Heart left ventricle (tissue), 16 donors: ENCODE measurements at regions not wholly inside any gene's neighbourhood (a gene's known extent, or its start where the extent isn't known, plus 50 kb on each side); places are given as distances from the start of the nearest gene placed in this dataset.

ENCODE experiments used
- ATAC-seq, 4 donors: fragments of 200-7000 bp; cut with Tn5 transposase; one replicate each; pipeline ENCODE4 v1.9.1; 2020 to 2022; ENCODE audit warnings: moderate library complexity in 4 of 4, mild to moderate bottlenecking in 3 of 4, moderate number of reproducible peaks in 1 of 4
- DNase-seq, 5 donors: peaks; one replicate each; pipeline ENCODE4 v3.0.0-alpha.2; 2020
- H3K27ac ChIP-seq, 12 donors: fragments of 200-600 bp; sonication (generic) in 4 of 12; one replicate each; pipeline versions ENCODE4 v1.5.0 to v1.8.0; 2016 to 2022; ENCODE audit warnings: mild to moderate bottlenecking in 2 of 12
- H3K27me3 ChIP-seq, 9 donors: fragments of 200-600 bp; sonication (generic) in 2 of 9; one replicate each; pipeline versions ENCODE4 v1.5.1 to v1.8.0; 2016 to 2022; ENCODE audit warnings: mild to moderate bottlenecking in 3 of 9
- H3K36me3 ChIP-seq, 9 donors: fragments of 200-600 bp; sonication (generic) in 2 of 9; one replicate each; pipeline versions ENCODE4 v1.5.0 to v1.8.0; 2018 to 2022; ENCODE audit warnings: mild to moderate bottlenecking in 2 of 9
- H3K4me1 ChIP-seq, 12 donors: fragments of 200-600 bp; sonication (generic) in 4 of 12; one replicate each; pipeline versions ENCODE4 v1.5.0 to v1.8.0; 2016 to 2022; ENCODE audit warnings: mild to moderate bottlenecking in 3 of 12
- H3K4me3 ChIP-seq, 12 donors: fragments of 200-600 bp; sonication (generic) in 4 of 12; one replicate each; pipeline versions ENCODE4 v1.5.0 to v1.8.0; 2017 to 2022; ENCODE audit warnings: mild to moderate bottlenecking in 9 of 12, moderate library complexity in 4 of 12
- H3K9me3 ChIP-seq, 12 donors: fragments of 200-600 bp; sonication (generic) in 4 of 12; one replicate each; pipeline versions ENCODE4 v1.5.0 to v1.8.0; 2016 to 2022; ENCODE audit warnings: mild to moderate bottlenecking in 1 of 12
- CTCF ChIP-seq, 12 donors: fragments of 200-600 bp; sonication (generic) in 4 of 12; IDR thresholded peaks; one replicate each; pipeline versions ENCODE4 v1.5.0 to v1.8.0; 2018 to 2022; ENCODE audit warnings: antibody characterized with exemption in 12 of 12, mild to moderate bottlenecking in 5 of 12
- POLR2A ChIP-seq, 2 donors: fragments of 450-650 bp; IDR thresholded peaks; one replicate each; pipeline ENCODE4 v1.6.1; 2017; ENCODE audit warnings: antibody characterized with exemption in 2 of 2, mild to moderate bottlenecking in 2 of 2, moderate library complexity in 2 of 2
- WGBS, 4 donors: extraction: QIAGEN DNeasy Blood & Tissue Kit in 2 of 4; methylation state at CpG; one replicate each; pipeline versions ENCODE4 v1.1.5 to v1.1.7; 2013 to 2018; 5-methylcytosine and 5-hydroxymethylcytosine counted together
- intact Hi-C, 10 donors: fragments of 100-400 bp; cut with DNase I; formaldehyde crosslinking; loops; one replicate each; pipeline versions ENCODE4 v1.11.1 to v1.14.2; 2022
- donor health status: ischemic (EF 13 %, LVEDD 7.1; RV severe dilation, severe dysfunction).
- donor health status: healthy with polysubstance abuse.
- donor health status: DM: no; HTN: yes; CAD: no.
- donor health status: DM: no; HTN: no; CAD: no.
- donor health status: ischemic (EF 25% LVEDD 6.9; RV normal size, moderate dysfunction).
- donor health status: ischemic (EF 25% LVEDD 5.7; RV mildly dilated, moderate dysfunction).
- donor health status: healthy.
- donor health status: DM: yes; HTN: yes; CAD: no.
- donor health status: ischemic (EF 35%, LVEDD 5.7; RV mildly dilated, moderate dysfunction).
- donor health status: nonischemic (EF 11% LVEDD 7.7; RV severe dilation, severe dysfunction).
- donor health status: DM: yes; HTN: yes; CAD: no.
- donor health status: PGD.
- donor health status: ischemic (EF 29% LVEDD 5.4; RV normal size, mild dysfunction).
- donor health status: nonischemic (EF 23%, LVEDD 6.1; RV moderate dilation, normal function).

GRCh38 chr5:130715541-130715940 is 449.5 kb downstream of the HINT1 start:
- ATAC-seq (no peak), DNase-seq (no peak)
- intact Hi-C loops: no loop called here
- H3K4me1 ChIP-seq: no peaks in the 10 kb centered on the region
- 79 to 82% (median 81%) methylated on average over 3 of the region's 3 CpGs for WGBS, 4 donors
- H3K36me3 ChIP-seq: no peaks in the 10 kb centered on the region
- H3K4me3 ChIP-seq: no peak overlapping the region
- H3K9me3 ChIP-seq: no peaks in the 10 kb centered on the region
- TF ChIP-seq CTCF (IDR thresholded peaks at IDR 0.05): no peak
- no peak for TF ChIP-seq POLR2A (IDR thresholded peaks at IDR 0.05)
- no peak overlapping the region for H3K27ac ChIP-seq
- no peaks in the 10 kb centered on the region for H3K27me3 ChIP-seq

GRCh38 chr5:130714200-130714599 is 450.9 kb downstream of the HINT1 start:
- TF ChIP-seq CTCF (IDR thresholded peaks at IDR 0.05) (no peak), POLR2A (IDR thresholded peaks at IDR 0.05) (no peak)
- H3K27ac ChIP-seq: no peak overlapping the region
- intact Hi-C loops: no loop called here
- no peaks in the 10 kb centered on the region for H3K9me3 ChIP-seq
- DNase-seq (no peak), ATAC-seq (no peak)
- 93 to 98% (median 96%) methylated on average over 1 of the region's 1 CpG for WGBS, 4 donors
- H3K27me3 ChIP-seq: no peaks in the 10 kb centered on the region
- H3K36me3 ChIP-seq: no peaks in the 10 kb centered on the region
- H3K4me1 ChIP-seq: no peaks in the 10 kb centered on the region
- H3K4me3 ChIP-seq: no peak overlapping the region

GRCh38 chr5:130712324-130712723 is 452.7 kb downstream of the HINT1 start:
- no peaks in the 10 kb centered on the region for H3K36me3 ChIP-seq
- WGBS, 4 donors: 89 to 91% (median 90%) methylated on average over 1 of the region's 1 CpG
- no peaks in the 10 kb centered on the region for H3K27me3 ChIP-seq
- H3K4me1 ChIP-seq: no peaks in the 10 kb centered on the region
- no peak overlapping the region for H3K27ac ChIP-seq
- ATAC-seq (no peak), DNase-seq (no peak)
- intact Hi-C loops: no loop called here
- H3K4me3 ChIP-seq: no peak overlapping the region
- no peaks in the 10 kb centered on the region for H3K9me3 ChIP-seq
- no peak for TF ChIP-seq CTCF (IDR thresholded peaks at IDR 0.05)

GRCh38 chr5:130710596-130710995 is 454.5 kb downstream of the HINT1 start:
- Histone ChIP-seq H3K27ac (no peak overlapping the region), H3K36me3 (no peaks in the 10 kb centered on the region), H3K4me1 (no peaks in the 10 kb centered on the region), H3K27me3 (no peaks in the 10 kb centered on the region), H3K4me3 (no peak overlapping the region), H3K9me3 (no peaks in the 10 kb centered on the region)
- DNase-seq (no peak), ATAC-seq (no peak)
- intact Hi-C loops: no loop called here
- TF ChIP-seq POLR2A (IDR thresholded peaks at IDR 0.05): no peak
- no peak for TF ChIP-seq CTCF (IDR thresholded peaks at IDR 0.05)
- 44 to 62% (median 52%) methylated on average over 4 of the region's 4 CpGs for WGBS, 4 donors
